GM18951 (cell line): ENCODE measurements at regions not wholly inside any gene's neighbourhood (a gene's known extent, or its start where the extent isn't known, plus 50 kb on each side); places are given as distances from the start of the nearest gene placed in this dataset.
"Not testable (repeated sequence)": the region's sequence is repeated elsewhere in the genome, so short reads cannot be mapped to it uniquely, and the experiment has no call there.

Source experiments
- POLR2A ChIP-seq: IDR thresholded peaks from 4 replicates; pipeline ENCODE4 v1.6.1; 2011; ENCODE audit warnings: mild to moderate bottlenecking; ENCODE audit not compliant: insufficient read length, insufficient read depth; ENCODE audit errors: extremely low read depth
- in situ Hi-C: fragments of 300-500 bp; cut with MboI; formaldehyde crosslinking; loops from one replicate; pipeline ENCODE4 v1.12.0; 2022; ENCODE audit warnings: low sequenced_read_pairs, mixed read lengths, inconsistent platforms; ENCODE audit not compliant: unreplicated experiment

GRCh38 chr14:99995700-99996356 is 69.4 kb upstream of the EVL start:
- no peak for TF ChIP-seq POLR2A
- in situ Hi-C loops, result loop anchor here (25.0 kb wide), 1 partner anchor 116 kb away; no protein-coding TSS in a partner anchor

- in situ Hi-C loops, result loop anchor here (25.0 kb wide), 1 partner anchor 115 kb away; no protein-coding TSS in a partner anchor
- TF ChIP-seq POLR2A, result no peak
Observed at GRCh38 chr14:99996951-99997571, 68.2 kb upstream of the EVL start.

- in situ Hi-C loops, result not testable (repeated sequence)
Observed at GRCh38 chr14:100000398-100000797, 64.8 kb upstream of the EVL start.

- no peak for TF ChIP-seq POLR2A
- in situ Hi-C loops, result no loop called here
Observed at GRCh38 chr14:100004392-100004791, 60.8 kb upstream of the EVL start.

GRCh38 chr14:100007254-100007653 is 58.0 kb upstream of the EVL start:
- no peak for TF ChIP-seq POLR2A
- in situ Hi-C loops, result no loop called here

- in situ Hi-C loops, result not testable (repeated sequence)
Observed at GRCh38 chr14:100009802-100010201, 55.4 kb upstream of the EVL start.

- TF ChIP-seq POLR2A, result no peak
- in situ Hi-C loops, result no loop called here
Observed at GRCh38 chr14:100010679-100011078, 54.5 kb upstream of the EVL start.

GRCh38 chr14:100011628-100012325 is 53.4 kb upstream of the EVL start:
- in situ Hi-C loops, result no loop called here
- TF ChIP-seq POLR2A, result no peak

GRCh38 chr14:100012478-100013327 is 52.5 kb upstream of the EVL start:
- in situ Hi-C loops, result no loop called here

GRCh38 chr14:100015251-100015655 is 50.0 kb upstream of the EVL start:
- TF ChIP-seq POLR2A, result no peak
- in situ Hi-C loops, result no loop called here

More at GRCh38 chr14:100012478-100013327, 52.5 kb upstream of the EVL start:
- TF ChIP-seq POLR2A, result no peak
